MG63 (cell line): ENCODE measurements at regions not wholly inside any gene's neighbourhood (a gene's known extent, or its start where the extent isn't known, plus 50 kb on each side); places are given as distances from the start of the nearest gene placed in this dataset.

Source experiments
- DNase-seq: peaks from one replicate; pipeline ENCODE4 v3.0.0-alpha.2; 2020
- H3K27me3 ChIP-seq: fragments of 250-450 bp; sonication (Bioruptor Pico); 2 replicates; pipeline ENCODE4 v1.5.1; 2020; ENCODE audit warnings: mild to moderate bottlenecking, moderate library complexity
- H3K36me3 ChIP-seq: fragments of 250-450 bp; sonication (Bioruptor Pico); 2 replicates; pipeline ENCODE4 v1.5.1; 2020; ENCODE audit warnings: mild to moderate bottlenecking, moderate library complexity
- H3K4me3 ChIP-seq: fragments of 250-450 bp; sonication (Bioruptor Pico); 2 replicates; pipeline ENCODE4 v1.5.1; 2020; ENCODE audit warnings: mild to moderate bottlenecking, moderate library complexity
- H3K9me3 ChIP-seq: fragments of 250-450 bp; sonication (Bioruptor Pico); 2 replicates; pipeline ENCODE4 v1.5.1; 2020; ENCODE audit warnings: mild to moderate bottlenecking, moderate library complexity

- no peak for DNase-seq
- H3K36me3 ChIP-seq: no peaks in the 10 kb centered on the region
- no peaks in the 10 kb centered on the region for H3K27me3 ChIP-seq
- H3K9me3 ChIP-seq: peaks cover 3% of the 10 kb centered on the region; the same call in 1 of the 2 replicates
- H3K4me3 ChIP-seq: no peak overlapping the region
These were observed 269.9 kb downstream of the HLX start for GRCh38 chr1:221149111-221149510.

- H3K4me3 ChIP-seq: no peak overlapping the region
- no peaks in the 10 kb centered on the region for H3K36me3 ChIP-seq
- no peaks in the 10 kb centered on the region for H3K27me3 ChIP-seq
- peaks cover 3% of the 10 kb centered on the region; the same call in 1 of the 2 replicates for H3K9me3 ChIP-seq
- DNase-seq: no peak
These were observed 270.4 kb downstream of the HLX start for GRCh38 chr1:221149555-221150075.

GRCh38 chr1:221150996-221151395 is 271.8 kb downstream of the HLX start:
- Histone ChIP-seq H3K36me3 (no peaks in the 10 kb centered on the region), H3K4me3 (no peak overlapping the region), H3K27me3 (no peaks in the 10 kb centered on the region), H3K9me3 (no peaks in the 10 kb centered on the region)
- DNase-seq: no peak

- DNase-seq: no peak
- H3K27me3 ChIP-seq: no peaks in the 10 kb centered on the region
- no peaks in the 10 kb centered on the region for H3K9me3 ChIP-seq
- no peak overlapping the region for H3K4me3 ChIP-seq
- H3K36me3 ChIP-seq: no peaks in the 10 kb centered on the region
These were observed 275.7 kb downstream of the HLX start for GRCh38 chr1:221154932-221155331.

GRCh38 chr1:221157026-221157761 is 278.0 kb downstream of the HLX start:
- no peak overlapping the region for H3K4me3 ChIP-seq
- no peaks in the 10 kb centered on the region for H3K27me3 ChIP-seq
- no peak for DNase-seq
- no peaks in the 10 kb centered on the region for H3K36me3 ChIP-seq
- no peaks in the 10 kb centered on the region for H3K9me3 ChIP-seq

GRCh38 chr1:221159608-221160007 is 280.4 kb downstream of the HLX start:
- Histone ChIP-seq H3K9me3 (no peaks in the 10 kb centered on the region), H3K4me3 (no peak overlapping the region), H3K36me3 (no peaks in the 10 kb centered on the region), H3K27me3 (no peaks in the 10 kb centered on the region)
- no peak for DNase-seq

GRCh38 chr1:221161571-221162041 is 282.4 kb downstream of the HLX start:
- H3K36me3 ChIP-seq: no peaks in the 10 kb centered on the region
- H3K27me3 ChIP-seq: no peaks in the 10 kb centered on the region
- DNase-seq: peak; percentile 36
- H3K9me3 ChIP-seq: no peaks in the 10 kb centered on the region
- H3K4me3 ChIP-seq: no peak overlapping the region

- Histone ChIP-seq H3K36me3 (no peaks in the 10 kb centered on the region), H3K4me3 (no peak overlapping the region), H3K27me3 (no peaks in the 10 kb centered on the region), H3K9me3 (no peaks in the 10 kb centered on the region)
- DNase-seq: no peak
These were observed 283.1 kb downstream of the HLX start for GRCh38 chr1:221162352-221162751.

- Histone ChIP-seq H3K36me3 (no peaks in the 10 kb centered on the region), H3K9me3 (no peaks in the 10 kb centered on the region), H3K4me3 (no peak overlapping the region), H3K27me3 (no peaks in the 10 kb centered on the region)
- no peak for DNase-seq
These were observed 283.7 kb downstream of the HLX start for GRCh38 chr1:221162939-221163338.

GRCh38 chr1:221164029-221164428 is 284.8 kb downstream of the HLX start:
- DNase-seq: no peak
- Histone ChIP-seq H3K4me3 (no peak overlapping the region), H3K9me3 (no peaks in the 10 kb centered on the region), H3K27me3 (no peaks in the 10 kb centered on the region), H3K36me3 (no peaks in the 10 kb centered on the region)

- Histone ChIP-seq H3K4me3 (no peak overlapping the region), H3K9me3 (no peaks in the 10 kb centered on the region), H3K27me3 (no peaks in the 10 kb centered on the region), H3K36me3 (no peaks in the 10 kb centered on the region)
- DNase-seq: no peak
These were observed 286.0 kb downstream of the HLX start for GRCh38 chr1:221164951-221165838.

GRCh38 chr1:221165839-221166500 is 286.7 kb downstream of the HLX start:
- no peaks in the 10 kb centered on the region for H3K27me3 ChIP-seq
- no peaks in the 10 kb centered on the region for H3K9me3 ChIP-seq
- no peak overlapping the region for H3K4me3 ChIP-seq
- no peak for DNase-seq
- no peaks in the 10 kb centered on the region for H3K36me3 ChIP-seq

- Histone ChIP-seq H3K4me3 (no peak overlapping the region), H3K27me3 (no peaks in the 10 kb centered on the region), H3K36me3 (no peaks in the 10 kb centered on the region), H3K9me3 (no peaks in the 10 kb centered on the region; the same call in 1 of the 2 replicates)
- no peak for DNase-seq
These were observed 287.5 kb downstream of the HLX start for GRCh38 chr1:221166559-221167318.

- Histone ChIP-seq H3K27me3 (no peaks in the 10 kb centered on the region), H3K36me3 (no peaks in the 10 kb centered on the region), H3K9me3 (peaks cover 5% of the 10 kb centered on the region), H3K4me3 (no peak overlapping the region)
- no peak for DNase-seq
These were observed 290.2 kb downstream of the HLX start for GRCh38 chr1:221169447-221169889.

GRCh38 chr1:221170171-221170570 is 290.9 kb downstream of the HLX start:
- no peak overlapping the region for H3K4me3 ChIP-seq
- no peaks in the 10 kb centered on the region for H3K27me3 ChIP-seq
- no peak for DNase-seq
- H3K36me3 ChIP-seq: no peaks in the 10 kb centered on the region
- peaks cover 5% of the 10 kb centered on the region for H3K9me3 ChIP-seq

- DNase-seq: no peak
- Histone ChIP-seq H3K27me3 (no peaks in the 10 kb centered on the region), H3K9me3 (peaks cover 5% of the 10 kb centered on the region), H3K4me3 (no peak overlapping the region), H3K36me3 (no peaks in the 10 kb centered on the region)
These were observed 292.5 kb downstream of the HLX start for GRCh38 chr1:221171768-221172167.
